ENCODE measurements at regions not wholly inside any gene's neighbourhood (a gene's known extent, or its start where the extent isn't known, plus 50 kb on each side); places are given as distances from the start of the nearest gene placed in this dataset.
"Not testable (repeated sequence)": the region's sequence is repeated elsewhere in the genome, so short reads cannot be mapped to it uniquely, and the experiment has no call there.

DNA sequence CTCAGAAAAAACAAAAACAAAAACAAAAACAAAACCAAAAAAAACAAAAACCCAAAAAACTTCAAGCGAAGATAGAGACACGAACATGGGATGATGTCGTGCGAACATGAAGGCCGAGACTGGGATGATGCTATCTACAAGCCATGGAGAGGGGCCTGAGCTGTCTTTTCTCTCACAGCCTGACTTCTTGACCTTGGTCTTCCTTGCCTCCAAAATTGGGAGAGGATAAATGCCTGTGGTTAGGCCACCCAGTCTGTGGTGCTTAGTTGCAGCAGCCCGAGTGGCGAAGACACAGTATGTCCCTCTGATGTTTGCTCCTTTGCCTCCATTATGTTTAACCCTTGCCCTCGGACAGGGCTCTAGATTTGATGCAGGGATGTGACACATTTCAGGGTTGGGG lies 130.4 kb upstream of the BASP1 start:
- no peak for DNase-seq

- no peak for DNase-seq
Measured at GRCh38 chr5:17088051-17088450, 129.4 kb upstream of the BASP1 start.

DNA sequence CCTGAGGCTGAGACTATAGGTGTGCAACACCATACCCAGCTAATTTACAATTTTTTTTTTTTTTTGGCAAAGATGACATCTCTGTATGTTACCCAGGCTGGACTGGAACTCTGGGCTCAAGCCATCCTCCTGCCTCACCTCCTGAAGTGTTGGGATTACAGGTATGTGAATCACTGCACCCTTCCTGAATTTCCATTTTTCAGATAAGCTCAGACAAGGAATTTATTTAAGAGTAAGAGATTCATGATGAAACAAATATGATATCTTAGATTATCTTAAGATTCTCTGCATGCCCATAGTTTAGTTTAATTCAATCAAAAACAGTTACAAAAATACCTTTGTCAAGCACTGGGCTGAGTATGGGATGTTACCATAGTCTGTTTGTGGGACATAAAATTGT lies 128.4 kb upstream of the BASP1 start:
- DNase-seq, result no peak

- DNase-seq, result no peak
Measured at GRCh38 chr5:17089690-17090089, 127.7 kb upstream of the BASP1 start.

GRCh38 chr5:17090839-17091238 lies 126.6 kb upstream of the BASP1 start:
- no peak for DNase-seq

- no peak for DNase-seq
Measured at GRCh38 chr5:17094830-17095229, 122.6 kb upstream of the BASP1 start.

DNA sequence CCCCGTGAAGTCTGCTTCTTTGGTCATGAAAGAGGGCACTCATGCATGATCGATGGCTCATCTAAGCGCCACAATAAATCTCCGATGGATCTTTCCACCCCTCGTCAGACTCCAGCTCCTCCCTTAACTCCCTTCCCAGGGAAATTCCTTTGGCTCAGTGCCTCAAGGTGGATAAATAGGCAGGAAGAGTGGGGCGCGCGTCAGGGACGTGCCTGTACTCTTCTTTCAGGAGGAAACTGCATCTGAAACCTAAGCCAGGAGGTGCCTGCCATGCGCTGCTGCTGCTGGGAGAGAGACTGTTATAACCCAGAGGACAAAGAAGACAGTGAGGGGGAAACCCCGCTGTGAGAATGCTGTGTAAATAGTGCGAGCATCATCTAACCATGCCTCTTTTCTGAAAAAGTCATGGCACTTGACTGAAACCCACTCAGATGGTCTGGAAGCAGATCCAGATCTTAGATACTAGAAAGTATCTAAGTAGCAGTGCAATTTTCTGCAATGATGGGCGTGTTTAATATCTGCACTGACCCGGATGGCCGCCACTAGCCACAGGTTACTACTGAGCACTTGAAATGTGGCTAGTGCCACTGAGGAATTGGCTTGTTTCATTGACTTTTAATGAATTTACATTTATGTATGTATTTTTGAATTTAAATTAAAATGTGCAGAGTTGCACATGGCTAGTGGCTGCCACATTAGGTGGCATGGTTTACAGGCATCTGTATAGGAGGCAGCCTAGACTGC lies 120.3 kb upstream of the BASP1 start:
- no peak for DNase-seq

DNA sequence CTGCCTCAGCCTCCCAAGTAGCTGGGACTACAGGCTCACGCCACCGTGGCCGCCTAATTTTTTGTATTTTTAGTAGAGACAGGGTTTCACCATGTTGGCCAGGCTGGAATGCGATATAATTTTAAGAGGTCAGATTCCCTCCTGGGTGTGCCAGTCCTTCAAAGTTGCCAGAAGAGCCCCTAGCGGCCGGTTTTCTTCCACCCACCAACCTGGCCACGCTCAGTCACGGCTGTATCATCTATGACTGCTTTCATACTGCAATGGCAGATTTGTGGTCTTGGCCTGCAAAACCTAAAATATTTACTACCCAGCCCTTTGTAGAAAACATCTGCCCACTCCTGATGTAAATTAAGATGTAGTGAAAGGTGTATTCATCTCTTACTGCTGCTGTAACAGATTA lies 117.5 kb upstream of the BASP1 start:
- no peak for DNase-seq

DNA sequence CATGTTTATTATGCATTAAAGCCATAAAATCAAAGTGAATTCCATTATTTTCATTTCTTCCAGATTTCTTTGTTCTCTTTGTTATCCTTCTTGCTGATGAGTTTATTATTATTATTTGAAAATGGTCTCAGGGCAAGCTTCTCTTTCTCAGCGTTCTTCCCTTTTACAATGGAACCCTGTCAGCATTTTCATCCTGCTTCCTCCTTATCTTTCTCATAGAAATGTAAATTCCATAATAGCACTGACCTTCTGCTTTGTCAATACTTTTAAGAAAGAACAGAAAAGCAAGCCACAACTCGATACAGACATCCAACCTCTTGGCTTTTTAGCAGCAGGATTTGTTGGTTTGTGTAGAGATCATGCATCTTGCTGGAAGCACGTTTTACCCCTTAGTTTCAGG lies 114.0 kb upstream of the BASP1 start:
- DNase-seq, result no peak

- DNase-seq, result no peak
Measured at GRCh38 chr5:17105744-17106418, 111.5 kb upstream of the BASP1 start.

- DNase-seq, result no peak
Measured at GRCh38 chr5:17106521-17106920, 110.9 kb upstream of the BASP1 start.

DNA sequence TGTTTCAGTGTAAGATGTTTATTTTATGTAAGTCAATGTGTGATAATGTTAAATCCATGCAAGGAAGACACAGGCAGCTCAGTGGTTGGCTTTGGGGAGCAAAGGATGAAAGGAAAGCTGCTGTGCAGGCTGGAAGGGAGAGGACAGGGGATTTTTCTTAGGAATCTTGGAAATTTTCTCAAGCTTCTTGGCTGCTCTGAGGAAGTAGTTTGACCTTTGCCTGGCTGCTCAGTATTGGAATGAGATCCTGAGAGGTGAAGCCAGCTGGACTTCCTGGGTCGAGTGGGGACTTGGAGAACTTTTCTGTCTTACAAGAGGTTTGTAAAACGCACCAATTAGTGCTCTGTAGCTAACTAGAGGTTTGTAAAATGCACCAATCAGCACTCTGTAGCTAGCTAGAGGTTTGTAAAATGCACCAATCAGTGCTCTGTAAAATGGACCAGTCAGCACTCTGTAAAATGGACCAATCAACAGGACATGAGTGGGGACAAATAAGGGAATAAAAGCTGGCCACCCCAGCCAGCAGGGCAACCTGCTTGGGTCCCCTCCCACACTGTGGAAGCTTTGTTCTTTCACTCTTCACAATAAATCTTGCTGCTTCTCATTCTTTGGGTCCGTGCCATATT lies 105.2 kb upstream of the BASP1 start:
- DNase-seq, result not testable (repeated sequence)

GRCh38 chr5:17113174-17113958 lies 104.1 kb upstream of the BASP1 start:
- DNase-seq, result no peak

- DNase-seq, result no peak
Measured at GRCh38 chr5:17114233-17114632, 103.2 kb upstream of the BASP1 start.

GRCh38 chr5:17114715-17115599 lies 102.5 kb upstream of the BASP1 start:
- DNase-seq, result no peak

- DNase-seq, result no peak
Measured at GRCh38 chr5:17115855-17116254, 101.6 kb upstream of the BASP1 start.

DNA sequence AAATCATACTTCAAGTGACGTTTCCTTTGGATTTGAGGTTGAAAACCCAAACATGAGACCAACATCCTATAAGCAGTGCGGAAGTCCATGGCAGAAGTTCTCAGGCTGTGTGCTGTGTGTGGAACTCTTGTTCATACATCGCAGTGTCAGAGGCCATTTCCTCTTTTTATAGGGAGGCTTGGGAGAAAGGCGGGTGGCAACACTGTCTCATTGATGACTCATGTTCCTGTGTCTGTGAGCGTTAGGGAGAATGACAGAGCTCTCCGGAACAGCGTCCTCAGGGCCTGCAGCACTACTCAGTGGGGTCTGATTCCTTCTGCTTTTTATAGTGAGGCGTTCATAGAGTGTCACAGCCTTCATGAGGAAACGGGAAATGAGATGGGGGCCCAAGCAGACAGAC lies 98.8 kb upstream of the BASP1 start:
- no peak for DNase-seq

DNA sequence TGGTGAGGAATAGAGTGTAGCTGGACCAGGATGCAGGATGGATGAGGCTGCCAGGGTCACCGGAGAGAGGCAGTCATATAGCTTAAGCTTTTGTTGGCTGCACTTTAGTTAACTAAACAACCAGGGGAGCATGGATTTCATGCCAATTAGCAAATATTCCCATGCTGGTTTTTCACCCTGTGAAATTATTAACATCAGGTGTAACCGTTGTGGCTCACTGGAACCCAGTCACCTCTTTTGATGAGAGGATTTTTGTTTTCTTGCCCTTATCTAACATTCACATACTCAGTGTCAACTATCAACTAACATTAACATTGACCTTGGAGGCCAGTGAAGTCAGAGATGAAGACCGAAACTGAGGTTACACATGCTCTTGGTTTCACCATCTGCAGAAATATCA lies 97.2 kb upstream of the BASP1 start:
- DNase-seq, result no peak

- DNase-seq, result no peak
Measured at GRCh38 chr5:17121776-17122175, 95.7 kb upstream of the BASP1 start.

GRCh38 chr5:17123010-17123409 lies 94.4 kb upstream of the BASP1 start:
- DNase-seq, result no peak

- not testable (repeated sequence) for DNase-seq
Measured at GRCh38 chr5:17123773-17124172, 93.7 kb upstream of the BASP1 start.

DNA sequence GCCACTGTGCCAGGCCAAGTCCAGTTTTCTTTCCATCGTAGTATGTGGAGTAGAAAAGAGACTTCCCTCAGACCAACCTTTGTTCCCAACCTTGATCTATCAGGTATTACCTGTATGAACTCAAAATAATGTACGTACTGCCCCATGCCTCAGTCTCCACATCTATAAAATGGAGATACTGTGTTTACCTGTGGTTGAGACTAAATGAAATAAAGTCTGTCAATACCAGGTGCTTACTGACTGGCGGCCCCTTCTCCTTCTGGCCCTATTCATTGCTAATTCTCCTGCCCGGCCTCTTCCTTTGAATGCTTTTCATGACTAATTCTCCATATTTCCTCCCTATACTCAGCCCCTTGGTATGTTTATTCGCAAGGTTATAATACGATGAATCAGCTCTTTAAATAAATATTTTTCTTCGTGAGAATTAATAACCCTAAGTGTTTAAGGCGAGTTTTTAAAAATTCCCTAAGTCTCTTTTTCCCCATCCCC lies 89.6 kb upstream of the BASP1 start:
- no peak for DNase-seq

Measured in occipital lobe (tissue), 1 donor.